GM12874 (cell line): ENCODE measurements at regions not wholly inside any gene's neighbourhood (a gene's known extent, or its start where the extent isn't known, plus 50 kb on each side); places are given as distances from the start of the nearest gene placed in this dataset.

Experiments
- CTCF ChIP-seq: IDR thresholded peaks from 2 replicates; pipeline ENCODE4 v1.5.1; 2011; ENCODE audit warnings: low read depth, mild to moderate bottlenecking, control low read depth, low read length, moderate library complexity; ENCODE audit not compliant: insufficient read depth

DNA sequence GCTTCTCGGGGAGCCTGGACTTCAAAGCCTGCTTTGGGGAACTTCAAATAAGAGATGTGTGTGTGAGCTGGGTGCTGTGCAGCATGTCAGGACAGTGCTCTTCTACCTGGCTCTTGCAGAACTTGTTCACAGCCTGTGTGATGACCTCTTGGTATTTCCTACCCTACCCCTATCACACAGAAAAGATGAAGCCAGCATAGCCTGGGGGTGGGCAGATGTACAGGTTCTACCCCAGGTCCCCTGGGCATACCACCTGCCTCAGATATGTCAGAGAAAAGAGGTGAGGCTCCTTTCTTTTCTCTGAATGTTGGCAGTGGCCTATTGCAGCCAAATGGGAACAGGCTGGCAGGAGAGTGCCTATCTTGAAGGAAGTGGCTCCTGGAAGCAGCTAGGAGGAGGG lies 111.7 kb upstream of the ALG10B start:
- no peak for TF ChIP-seq CTCF

DNA sequence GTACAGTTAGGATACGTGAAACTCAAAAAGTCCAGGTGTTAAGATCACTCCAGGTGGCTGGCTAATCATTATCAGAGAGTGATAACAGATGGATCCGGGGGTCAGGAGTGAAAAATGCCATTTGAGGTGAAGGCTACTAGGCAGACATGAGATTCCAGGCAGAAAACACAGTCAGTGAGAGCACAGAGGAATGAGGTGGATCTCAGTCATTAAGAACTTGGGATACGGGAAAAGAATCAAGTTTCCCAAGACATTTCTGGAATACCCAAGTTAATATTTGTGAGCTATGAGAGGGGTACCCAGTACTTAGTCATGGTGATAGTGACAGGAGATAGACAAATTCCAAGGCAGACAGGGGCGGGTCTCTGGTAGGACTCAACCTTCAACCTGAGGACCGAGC lies 94.6 kb upstream of the ALG10B start:
- no peak for TF ChIP-seq CTCF

- TF ChIP-seq CTCF = no peak
These were observed 62.8 kb upstream of the ALG10B start for GRCh38 chr12:38253778-38254177.

DNA sequence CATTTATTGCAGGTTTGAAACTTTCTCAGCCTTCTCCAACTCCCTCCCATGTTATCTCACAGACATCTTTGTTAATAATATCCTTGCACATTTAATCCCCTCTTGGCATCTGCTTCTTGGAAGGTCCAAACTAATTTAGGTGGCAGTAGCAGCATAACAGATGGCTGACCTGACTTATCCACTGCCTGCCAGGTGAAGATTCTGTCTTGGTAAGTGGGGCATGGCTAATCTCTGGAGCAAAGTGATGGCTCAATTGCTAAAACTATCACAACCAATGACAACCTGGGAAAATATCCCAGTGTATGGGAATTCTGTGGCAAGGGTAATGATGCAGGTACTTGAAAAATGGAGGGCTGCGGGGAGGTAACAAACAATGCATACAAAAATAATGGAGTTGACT lies 58.2 kb upstream of the ALG10B start:
- TF ChIP-seq CTCF = no peak
